ENCODE measurements at regions not wholly inside any gene's neighbourhood (a gene's known extent, or its start where the extent isn't known, plus 50 kb on each side); places are given as distances from the start of the nearest gene placed in this dataset.

DNA sequence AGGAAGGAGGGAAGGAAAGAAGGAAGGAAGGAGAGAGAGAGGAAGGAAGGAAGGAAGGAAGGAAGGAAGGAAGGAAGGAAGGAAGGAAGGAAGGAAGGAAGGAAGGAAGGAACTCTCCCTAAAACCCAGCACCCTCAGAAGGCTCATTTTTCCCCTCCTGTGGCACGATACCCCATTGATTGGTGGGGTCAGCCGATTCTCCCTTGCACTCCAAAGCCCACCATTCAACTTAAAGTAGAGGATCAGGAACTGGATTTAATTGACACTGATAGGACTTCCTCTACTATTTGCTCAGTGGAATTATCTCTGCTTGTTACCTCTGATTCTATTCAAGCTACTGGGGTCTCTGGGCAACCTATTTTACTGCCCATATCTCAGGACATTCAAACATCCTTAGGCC is 199.2 kb upstream of the MAOA start:
- intact Hi-C loops (cut with DNase I), result no loop called here
- no peak for DNase-seq (ENCODE audit: low spot score)

DNA sequence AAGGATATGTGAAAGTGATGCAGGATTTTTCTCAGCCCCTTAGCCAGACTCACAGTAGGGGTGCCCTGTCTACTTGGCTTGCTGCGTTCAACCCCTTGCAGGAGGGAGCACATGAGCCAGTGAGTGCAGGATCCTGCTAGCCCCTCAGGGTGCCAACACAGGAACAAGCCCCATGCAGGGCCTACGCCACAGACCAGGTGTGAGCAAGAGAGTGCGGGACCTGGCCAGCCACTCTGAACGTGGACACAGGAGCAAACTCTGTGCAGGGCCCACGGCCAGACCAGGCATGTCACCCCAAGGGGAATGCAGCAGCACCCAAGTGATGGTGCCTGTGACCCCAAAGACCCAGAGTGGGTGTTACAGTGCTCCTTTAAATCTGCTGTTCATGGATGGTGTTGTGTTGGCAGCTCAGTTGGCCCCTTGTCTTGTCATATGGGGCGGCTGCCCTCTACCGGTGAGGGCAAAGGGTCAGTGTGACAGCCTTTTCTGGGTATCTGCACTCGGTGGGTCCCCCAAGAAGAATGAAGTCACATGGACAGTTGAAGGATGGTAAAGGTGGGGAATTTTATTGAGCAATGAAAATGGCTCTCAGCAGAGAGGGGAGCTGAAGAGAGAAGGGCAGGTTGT is 188.4 kb upstream of the MAOA start:
- intact Hi-C loops (cut with DNase I), result no loop called here

DNA sequence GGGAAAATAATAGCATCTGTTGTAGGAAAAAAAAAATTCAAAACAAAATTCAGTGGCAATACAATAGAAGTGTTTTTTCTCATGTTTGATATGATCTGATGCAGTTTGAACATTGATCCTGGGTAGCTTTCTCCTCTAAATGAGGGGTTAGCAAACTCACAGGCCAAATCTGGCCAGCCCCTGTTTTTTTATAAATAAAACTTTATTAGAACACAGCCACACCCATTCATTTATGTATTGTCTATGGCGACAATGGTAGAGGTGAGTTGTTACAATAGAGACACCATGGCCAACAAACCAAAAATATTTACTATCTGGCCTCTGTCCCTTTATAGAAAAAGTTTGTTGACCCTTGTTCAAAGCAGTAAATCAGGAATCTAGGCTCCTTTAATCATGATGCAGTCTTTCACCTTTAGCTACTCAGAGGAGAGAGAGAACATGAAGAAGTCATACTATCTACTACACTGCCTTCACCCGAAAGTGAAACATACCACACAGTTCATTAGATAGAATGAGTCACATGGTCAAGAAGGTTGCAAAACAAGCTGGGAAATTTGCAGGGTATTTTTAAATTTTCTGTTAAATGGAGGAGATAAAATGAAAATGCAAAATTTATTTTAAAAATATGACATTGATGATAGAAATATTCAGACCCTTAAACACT is 186.6 kb upstream of the MAOA start:
- intact Hi-C loops (cut with DNase I), result no loop called here

More for the DNA sequence above, 188.4 kb upstream of the MAOA start:
- no peak for DNase-seq (ENCODE audit: low spot score)

DNA sequence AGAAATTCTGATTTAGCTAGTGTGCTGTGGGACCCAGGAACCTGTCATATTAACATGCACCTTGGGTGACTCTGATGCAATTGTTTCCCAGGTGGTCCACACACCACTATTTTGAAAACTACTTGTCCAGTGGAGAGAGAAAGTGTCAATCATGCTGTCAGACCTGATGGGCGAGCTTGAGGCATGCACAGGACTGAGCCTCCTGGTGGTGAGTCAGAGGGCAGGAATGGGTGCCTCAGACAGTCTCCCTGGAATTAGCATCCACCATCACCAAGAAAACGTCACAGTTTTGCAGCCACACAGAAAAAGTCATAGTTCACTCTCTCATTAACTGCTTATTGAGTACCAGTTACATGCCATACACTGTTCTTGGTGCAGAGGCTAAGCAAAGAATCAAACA is 181.8 kb upstream of the MAOA start:
- intact Hi-C loops (cut with DNase I), result no loop called here
- no peak for DNase-seq (ENCODE audit: low spot score)

More for the DNA sequence above, 186.6 kb upstream of the MAOA start:
- DNase-seq (ENCODE audit: low spot score), result no peak

DNA sequence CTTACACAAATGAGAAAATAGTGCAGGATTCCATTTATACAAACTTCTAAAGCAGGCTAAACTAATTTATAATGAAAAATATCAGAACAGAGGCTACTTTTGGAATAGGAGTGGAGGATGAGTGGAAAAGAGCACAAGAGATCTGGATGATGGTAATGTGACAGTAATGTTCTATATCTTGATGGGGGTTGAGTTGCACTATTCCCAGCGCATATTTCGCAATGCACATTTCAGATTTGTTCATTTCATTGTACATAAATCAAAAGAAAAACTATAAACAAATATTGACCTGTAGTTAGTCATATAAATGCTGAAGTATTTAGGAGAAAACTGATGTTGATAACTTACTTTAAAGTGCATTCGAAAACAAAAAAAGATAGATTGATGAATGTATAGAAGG is 177.0 kb upstream of the MAOA start:
- intact Hi-C loops (cut with DNase I), result no loop called here
- DNase-seq (ENCODE audit: low spot score), result no peak

DNA sequence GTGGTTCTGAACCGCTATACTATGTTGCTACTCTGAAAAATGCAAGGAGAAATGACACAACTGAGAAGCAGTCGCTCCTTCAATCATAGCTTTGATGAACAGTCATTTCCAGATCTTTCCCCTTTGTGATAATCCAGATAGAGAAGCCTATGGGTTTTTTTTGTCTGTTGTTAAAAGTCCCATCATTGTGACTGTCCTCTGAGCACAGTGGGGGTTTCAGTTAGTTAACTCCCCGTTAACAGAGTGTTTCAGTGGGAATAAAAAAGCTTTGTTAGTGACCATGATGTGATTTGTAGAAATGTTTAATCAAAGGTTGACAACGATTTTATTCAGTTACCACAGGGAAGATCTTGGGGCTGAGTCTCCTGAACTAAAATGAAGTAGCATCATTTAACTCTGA is 176.2 kb upstream of the MAOA start:
- DNase-seq (ENCODE audit: low spot score), result no peak
- intact Hi-C loops (cut with DNase I), result no loop called here

DNA sequence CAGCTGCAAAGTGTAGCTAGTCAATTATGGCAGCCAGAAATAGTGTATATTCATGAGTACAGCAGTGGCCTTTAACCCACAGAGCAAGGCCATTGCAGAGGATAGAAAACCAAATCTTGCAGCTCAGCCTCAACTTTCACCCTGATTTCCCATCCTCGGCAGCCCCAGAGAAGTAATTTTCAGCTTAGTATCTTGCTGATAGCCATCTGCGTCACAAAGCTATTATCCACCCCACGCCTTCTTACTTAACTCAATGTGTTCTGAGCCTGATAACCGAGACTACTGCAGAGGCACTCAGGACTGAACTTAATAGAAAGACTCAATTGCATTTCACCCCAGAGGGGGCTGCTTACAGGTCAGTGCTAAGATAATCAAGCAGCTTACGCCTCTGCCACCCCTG is 174.5 kb upstream of the MAOA start:
- intact Hi-C loops (cut with DNase I), result no loop called here
- DNase-seq (ENCODE audit: low spot score), result no peak

DNA sequence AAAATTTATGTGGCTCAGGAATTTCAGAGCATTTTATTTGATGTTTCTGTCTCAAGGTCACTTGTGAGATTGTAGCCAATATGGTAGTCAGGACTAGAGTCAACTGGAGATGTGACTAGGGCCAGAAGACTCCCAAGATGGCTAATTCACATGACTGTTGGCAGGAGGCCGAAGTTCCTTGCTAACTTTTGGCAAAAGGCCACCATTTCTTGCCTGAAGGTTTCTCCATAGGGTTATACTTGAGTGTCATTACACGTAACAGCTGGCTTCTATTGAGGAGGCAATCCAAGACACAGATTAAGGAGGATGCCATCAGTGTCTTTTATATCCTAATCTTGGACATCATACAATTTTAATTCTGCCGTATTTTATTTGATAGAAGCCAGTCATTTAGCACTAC is 162.3 kb upstream of the MAOA start:
- intact Hi-C loops (cut with DNase I), result no loop called here
- DNase-seq (ENCODE audit: low spot score), result no peak

DNA sequence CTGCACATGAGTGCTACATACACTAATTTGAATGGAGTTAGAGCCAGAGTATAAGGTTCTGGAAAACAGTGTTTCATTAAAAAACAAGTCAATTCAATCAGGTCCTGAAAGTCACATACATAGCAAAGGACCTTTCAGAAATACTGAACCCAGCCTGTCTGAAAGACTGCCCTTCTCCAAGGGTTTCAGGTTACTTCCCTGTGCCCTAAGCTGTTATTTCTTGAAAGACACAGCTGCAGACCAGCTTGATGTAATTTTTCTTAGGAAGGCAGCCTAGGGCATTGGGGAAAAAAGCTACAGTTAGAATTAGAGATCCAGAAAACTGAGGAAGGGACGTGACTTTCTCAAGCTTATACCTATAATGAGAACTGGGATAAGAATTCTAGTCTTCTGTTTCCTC is 155.9 kb upstream of the MAOA start:
- DNase-seq (ENCODE audit: low spot score), result no peak
- intact Hi-C loops (cut with DNase I), result no loop called here

DNA sequence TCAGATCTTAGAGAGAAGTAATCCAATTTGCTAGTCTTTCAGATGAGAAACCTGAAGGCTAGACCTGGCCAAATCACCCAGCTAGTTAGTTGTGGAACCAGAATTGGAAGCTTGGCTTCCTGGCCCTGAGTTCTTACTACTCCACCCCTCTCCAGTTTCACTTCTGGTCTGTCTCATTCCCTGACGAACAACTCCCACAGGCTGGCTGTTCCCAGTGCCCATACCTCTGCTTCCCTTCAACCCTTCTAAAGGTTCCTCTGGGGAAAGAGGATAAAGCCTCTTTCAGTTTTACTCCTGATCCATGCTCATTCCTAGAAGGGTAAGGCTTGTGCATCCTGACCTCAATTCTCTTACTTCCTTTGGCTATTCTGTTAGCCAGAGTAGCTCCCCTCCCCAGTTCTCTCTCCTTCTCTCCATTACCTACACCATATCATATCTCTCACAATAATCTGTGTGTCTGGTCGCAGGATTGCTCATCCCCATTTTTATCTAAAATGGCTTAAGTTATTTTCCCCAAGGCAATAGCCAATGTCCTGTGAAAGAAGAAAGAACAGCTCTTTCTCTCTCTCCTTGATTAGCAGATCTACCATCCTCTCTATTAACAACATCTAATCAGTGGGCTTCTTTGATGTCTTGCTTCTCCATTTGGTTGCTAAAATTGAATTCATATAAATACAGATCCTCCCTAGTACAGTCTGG is 155.0 kb upstream of the MAOA start:
- intact Hi-C loops (cut with DNase I), result no loop called here
- DNase-seq (ENCODE audit: low spot score), result no peak

DNA sequence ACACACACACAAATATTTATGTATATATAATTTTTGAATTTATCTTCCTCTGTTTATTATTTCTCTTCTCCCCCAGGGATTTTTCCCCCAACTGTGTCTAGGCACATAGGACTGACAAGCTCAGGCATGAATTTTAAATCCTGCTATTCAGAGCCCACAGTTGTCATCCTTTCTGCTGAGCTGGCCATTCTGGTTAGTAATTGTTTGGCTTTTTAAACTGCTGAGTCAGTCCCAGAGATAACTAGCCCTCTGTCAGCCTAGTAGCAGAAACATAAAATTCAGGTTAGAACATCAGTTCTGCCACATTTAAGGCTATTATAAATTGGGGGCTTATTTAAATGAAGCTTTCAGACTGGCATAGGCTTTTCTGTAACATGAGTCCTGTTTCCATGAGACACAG is 151.7 kb upstream of the MAOA start:
- intact Hi-C loops (cut with DNase I), result no loop called here
- no peak for DNase-seq (ENCODE audit: low spot score)

DNA sequence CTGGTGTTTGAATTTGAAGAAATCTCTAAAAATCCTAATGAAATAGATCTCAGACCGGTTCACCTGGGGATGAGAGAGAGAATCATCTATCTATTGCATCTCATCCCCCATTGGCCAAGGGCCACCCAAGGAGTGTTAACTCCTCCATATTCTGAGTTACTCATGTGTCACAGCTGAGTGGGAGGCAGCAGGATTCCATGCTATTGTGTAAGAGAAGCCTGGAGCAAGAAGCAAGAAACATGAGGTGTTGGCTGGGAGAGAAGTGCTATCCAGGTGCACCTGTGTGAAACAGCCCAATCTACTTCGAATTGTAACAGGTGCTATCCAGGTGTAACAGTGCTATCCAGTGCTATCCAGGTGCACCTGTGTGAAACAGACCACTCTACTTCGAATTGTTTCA is 150.3 kb upstream of the MAOA start:
- intact Hi-C loops (cut with DNase I), result no loop called here
- no peak for DNase-seq (ENCODE audit: low spot score)

DNA sequence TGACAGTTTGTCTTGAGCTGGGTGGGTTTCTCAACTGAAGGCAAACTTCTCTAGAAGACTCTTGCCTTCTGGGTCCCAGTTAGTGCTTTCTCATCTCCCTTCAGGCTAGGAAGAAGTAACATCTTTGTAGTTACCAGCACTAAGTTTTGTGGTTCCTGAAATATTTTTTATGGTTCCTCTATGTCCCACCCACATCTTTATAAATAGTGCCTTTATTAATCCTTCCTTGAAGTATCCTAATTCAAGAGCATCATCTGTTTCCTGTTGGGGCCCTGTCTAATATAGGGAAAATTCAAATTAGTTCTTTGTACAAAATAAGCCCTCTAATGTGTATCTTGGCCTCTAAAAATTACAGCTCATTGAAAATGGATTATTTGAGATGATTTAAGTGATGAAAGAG is 147.4 kb upstream of the MAOA start:
- DNase-seq (ENCODE audit: low spot score), result no peak
- intact Hi-C loops (cut with DNase I), result no loop called here

DNA sequence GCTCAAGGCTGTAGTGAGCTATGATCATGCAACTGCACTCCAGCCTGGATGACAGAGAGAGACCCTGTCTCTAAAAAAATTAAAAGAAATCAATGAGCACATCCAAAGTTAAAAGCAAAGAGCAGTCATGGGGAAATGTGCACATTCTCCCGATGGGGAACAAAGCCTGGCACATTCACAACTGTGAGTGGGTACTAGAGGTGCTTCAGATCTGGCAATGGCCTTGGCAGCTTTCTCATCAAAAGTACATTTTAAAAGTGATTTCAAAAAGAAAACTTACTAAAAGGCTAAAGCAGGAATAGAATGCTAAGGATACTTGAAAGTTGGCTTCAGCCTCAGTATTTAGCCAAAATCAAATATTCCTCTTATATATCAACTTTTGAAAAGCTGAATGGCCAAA is 145.9 kb upstream of the MAOA start:
- no peak for DNase-seq (ENCODE audit: low spot score)
- intact Hi-C loops (cut with DNase I), result no loop called here

DNA sequence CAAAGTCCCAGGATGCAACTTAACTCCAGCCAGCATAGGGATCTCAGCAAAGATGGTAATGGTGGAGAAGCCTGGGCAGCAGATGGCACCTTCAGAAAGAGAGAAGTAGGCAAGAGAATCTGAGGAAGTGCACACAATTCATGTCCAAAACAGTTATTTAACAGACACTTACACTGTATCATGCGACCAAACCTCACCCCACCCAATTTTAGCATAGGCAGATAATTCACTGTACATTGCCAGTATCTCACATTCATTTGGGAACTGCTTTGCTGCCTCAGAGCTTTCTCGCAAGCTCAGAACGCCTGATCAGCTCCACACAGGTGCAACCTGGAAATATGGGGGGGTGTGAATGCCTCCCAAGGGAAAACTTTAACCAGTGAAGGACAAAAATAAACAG is 143.0 kb upstream of the MAOA start:
- intact Hi-C loops (cut with DNase I), result no loop called here
- DNase-seq (ENCODE audit: low spot score), result no peak

DNA sequence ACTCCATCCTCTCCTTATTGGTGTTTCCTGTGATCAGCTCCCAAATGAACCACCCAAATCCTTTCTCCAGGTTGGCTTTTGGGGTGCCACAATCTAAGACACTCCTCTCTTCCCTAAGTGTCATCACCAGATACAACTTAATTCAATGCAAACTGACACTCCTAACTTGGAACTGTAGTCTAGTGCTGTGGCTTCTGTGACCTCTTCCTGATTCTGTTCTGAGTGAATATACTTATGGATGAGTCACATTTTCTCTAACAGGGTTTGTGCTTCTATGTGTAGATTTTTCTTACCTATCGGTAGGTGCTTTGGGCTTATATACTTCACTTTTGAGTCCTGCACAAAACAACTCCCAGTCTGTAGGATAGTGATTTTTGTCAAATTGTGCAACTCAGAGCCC is 141.3 kb upstream of the MAOA start:
- DNase-seq (ENCODE audit: low spot score), result no peak
- intact Hi-C loops (cut with DNase I), result no loop called here

DNA sequence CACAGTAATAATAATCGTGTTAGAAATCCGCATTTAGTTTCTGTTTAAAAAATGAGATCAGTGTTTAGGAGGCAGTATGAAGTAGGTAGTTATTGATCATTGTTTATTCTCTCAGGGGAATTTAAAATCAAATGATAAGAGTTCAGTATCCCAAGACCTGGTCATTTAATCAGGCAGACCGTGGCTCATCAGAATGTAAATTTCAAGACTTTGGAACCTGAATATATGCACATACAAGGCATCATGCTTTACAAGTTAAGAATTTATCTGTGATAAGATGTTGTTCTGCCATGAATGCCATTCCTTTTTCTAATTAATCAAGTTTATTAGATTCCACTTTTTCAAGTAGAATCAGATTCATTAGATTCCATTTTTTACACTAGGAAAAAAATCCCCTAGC is 133.5 kb upstream of the MAOA start:
- no peak for DNase-seq (ENCODE audit: low spot score)
- intact Hi-C loops (cut with DNase I), result no loop called here

DNA sequence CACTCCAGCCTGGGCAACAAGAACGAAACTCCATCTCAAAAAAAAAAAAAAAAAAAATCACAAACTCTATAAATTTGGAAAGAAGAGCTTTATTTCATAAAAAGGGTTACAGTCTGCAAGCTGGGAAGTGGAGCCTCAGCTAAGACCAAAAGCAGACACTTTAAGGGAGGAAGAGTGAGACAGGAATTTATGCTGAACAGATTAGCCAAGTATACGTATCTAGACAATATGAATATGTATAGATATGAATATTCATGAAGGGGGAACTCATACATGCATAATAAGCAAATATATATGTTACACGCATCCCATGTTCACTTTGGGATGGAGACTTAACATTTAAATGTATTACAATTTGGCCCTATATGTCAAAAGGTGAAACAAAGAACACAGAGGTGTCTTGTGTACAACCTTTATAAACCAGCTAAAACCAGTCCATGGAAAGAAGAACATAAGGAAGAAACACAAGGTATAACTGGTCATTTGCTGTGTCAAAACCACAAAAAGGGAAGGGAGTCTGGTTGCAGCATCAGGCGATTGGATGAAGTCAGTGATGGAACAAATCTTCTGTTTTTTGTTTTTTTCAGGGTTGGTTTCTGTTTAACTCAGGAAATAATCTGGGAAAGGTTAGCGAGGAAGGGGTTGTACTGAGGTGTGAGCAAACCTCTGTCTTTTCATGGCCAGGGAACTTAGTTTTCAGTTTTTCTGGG is 130.0 kb upstream of the MAOA start:
- DNase-seq (ENCODE audit: low spot score), result no peak
- intact Hi-C loops (cut with DNase I), result no loop called here

DNA sequence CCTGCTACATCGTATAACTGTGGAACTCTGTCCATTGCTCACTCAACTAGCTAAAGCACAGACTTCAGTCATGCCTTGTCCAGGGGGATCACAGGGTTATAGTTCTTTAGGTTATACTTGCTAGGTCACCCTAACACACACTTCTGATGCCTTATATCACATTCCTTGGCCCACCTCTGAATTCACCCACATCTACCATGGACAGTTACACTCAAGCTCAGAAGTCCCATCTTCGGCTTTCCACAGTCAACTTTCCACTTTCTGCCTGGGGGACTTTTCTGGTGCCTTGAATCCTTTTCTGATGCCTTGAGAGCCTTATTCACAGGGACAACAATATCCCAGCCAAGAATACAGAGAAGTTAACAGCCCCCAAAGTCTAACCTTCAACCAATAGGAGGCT is 129.2 kb upstream of the MAOA start:
- intact Hi-C loops (cut with DNase I), result no loop called here
- no peak for DNase-seq (ENCODE audit: low spot score)

DNA sequence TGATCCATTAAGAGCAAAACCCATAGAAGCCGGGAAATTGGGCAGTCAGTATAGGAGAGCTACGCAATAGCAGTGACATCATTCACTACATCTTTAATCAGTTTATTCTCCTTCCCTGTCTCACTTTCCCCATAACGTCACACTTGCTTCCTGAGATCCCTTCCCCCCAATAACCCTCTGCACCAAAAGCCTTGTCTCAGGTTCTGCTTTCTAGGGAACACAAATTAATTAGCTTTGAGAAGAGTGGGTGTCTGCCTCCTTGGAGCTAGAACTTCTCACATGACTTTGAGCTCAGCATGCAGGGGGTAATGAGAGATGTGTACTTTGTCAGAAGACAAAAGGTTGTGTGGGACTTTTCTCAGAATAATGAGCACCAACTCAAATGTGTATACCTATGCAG is 128.3 kb upstream of the MAOA start:
- DNase-seq (ENCODE audit: low spot score), result no peak

DNA sequence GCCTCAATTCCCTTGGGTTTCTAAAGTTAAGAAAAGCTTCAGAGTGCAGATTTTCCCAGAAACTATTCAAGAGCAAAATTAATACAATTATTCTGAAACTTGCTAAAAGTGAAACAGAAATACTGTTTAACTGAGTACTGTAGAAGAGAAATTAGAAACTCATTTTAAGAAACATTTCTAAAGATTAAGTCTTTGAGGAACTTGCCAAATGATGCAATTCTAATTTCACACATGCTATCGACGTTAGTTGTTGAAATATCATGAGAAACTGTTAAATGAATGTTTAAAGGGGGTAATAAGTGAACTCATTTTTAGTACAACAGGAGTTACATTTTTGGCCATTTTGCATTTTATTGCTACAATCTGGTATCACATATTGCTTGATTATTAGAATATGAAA is 125.3 kb upstream of the MAOA start:
- intact Hi-C loops (cut with DNase I), result no loop called here

More for the DNA sequence above, 128.3 kb upstream of the MAOA start:
- intact Hi-C loops (cut with DNase I), result no loop called here

More for the DNA sequence above, 125.3 kb upstream of the MAOA start:
- DNase-seq (ENCODE audit: low spot score), result no peak

Data from cardiac septum (tissue), 1 donor.